NCI-H187 (cell line): ENCODE measurements at regions not wholly inside any gene's neighbourhood (a gene's known extent, or its start where the extent isn't known, plus 50 kb on each side); places are given as distances from the start of the nearest gene placed in this dataset.
A peak's percentile ranks its signal among the peaks of the same experiment; 100 is the strongest.
"Not testable (repeated sequence)": the region's sequence is repeated elsewhere in the genome, so short reads cannot be mapped to it uniquely, and the experiment has no call there.

Source experiments
- DNase-seq, 2 experiments: peaks; one replicate each; lab custom pipeline; 2025; lab: John Stamatoyannopoulos, UW

- DNase-seq = no peak
These were observed 57.8 kb upstream of the ANKRD30A start for GRCh38 chr10:37067576-37067975.

- not testable (repeated sequence) for DNase-seq
These were observed 63.1 kb upstream of the ANKRD30A start for GRCh38 chr10:37062296-37062695.

GRCh38 chr10:37057261-37057660 is 68.1 kb upstream of the ANKRD30A start:
- DNase-seq = no peak

- no peak for DNase-seq
These were observed 71.9 kb upstream of the ANKRD30A start for GRCh38 chr10:37053476-37053875.

GRCh38 chr10:37049982-37050381 is 75.4 kb upstream of the ANKRD30A start:
- DNase-seq = not testable (repeated sequence)

GRCh38 chr10:37044319-37044718 is 81.1 kb upstream of the ANKRD30A start:
- DNase-seq = not testable (repeated sequence)

- DNase-seq = no peak
These were observed 89.5 kb upstream of the ANKRD30A start for GRCh38 chr10:37035853-37036252.

GRCh38 chr10:37015498-37015897 is 109.9 kb upstream of the ANKRD30A start:
- DNase-seq = no peak

- DNase-seq = no peak
These were observed 114.7 kb upstream of the ANKRD30A start for GRCh38 chr10:37010741-37011140.

- not testable (repeated sequence) for DNase-seq
These were observed 117.1 kb upstream of the ANKRD30A start for GRCh38 chr10:37008276-37008675.

- DNase-seq = no peak
These were observed 122.3 kb upstream of the ANKRD30A start for GRCh38 chr10:37003126-37003525.

GRCh38 chr10:36995806-36996205 is 129.6 kb upstream of the ANKRD30A start:
- DNase-seq = not testable (repeated sequence)

GRCh38 chr10:36994886-36995285 is 130.5 kb upstream of the ANKRD30A start:
- no peak for DNase-seq

- DNase-seq = no peak
These were observed 136.2 kb upstream of the ANKRD30A start for GRCh38 chr10:36989233-36989632.

GRCh38 chr10:36946598-36946997 is 178.8 kb upstream of the ANKRD30A start:
- no peak for DNase-seq

GRCh38 chr10:36943544-36943943 is 181.9 kb upstream of the ANKRD30A start:
- no peak for DNase-seq

- DNase-seq = no peak
These were observed 182.8 kb upstream of the ANKRD30A start for GRCh38 chr10:36942616-36943015.

- no peak for DNase-seq
These were observed 222.4 kb upstream of the ANKRD30A start for GRCh38 chr10:36903040-36903439.

- DNase-seq = no peak
These were observed 225.7 kb upstream of the ANKRD30A start for GRCh38 chr10:36899652-36900051.

- peak in 1 of 2 experiments; percentile 2 for DNase-seq
These were observed 236.3 kb upstream of the ANKRD30A start for GRCh38 chr10:36888925-36889573.

GRCh38 chr10:36886303-36886891 is 239.0 kb upstream of the ANKRD30A start:
- DNase-seq = no peak

GRCh38 chr10:36885746-36886145 is 239.7 kb upstream of the ANKRD30A start:
- no peak for DNase-seq

GRCh38 chr10:36882781-36883180 is 242.6 kb upstream of the ANKRD30A start:
- no peak for DNase-seq

- no peak for DNase-seq
These were observed 244.5 kb upstream of the ANKRD30A start for GRCh38 chr10:36880898-36881297.
